ENCODE measurements at regions not wholly inside any gene's neighbourhood (a gene's known extent, or its start where the extent isn't known, plus 50 kb on each side); places are given as distances from the start of the nearest gene placed in this dataset.

- DNase-seq: no peak
These were observed 61.1 kb downstream of the SPATA31C2 start for GRCh38 chr9:88077071-88077617.

- DNase-seq: peak; percentile 52 to 64
These were observed 61.8 kb downstream of the SPATA31C2 start for GRCh38 chr9:88076286-88077070.

GRCh38 chr9:88075966-88076285 is 62.3 kb downstream of the SPATA31C2 start:
- DNase-seq: no peak

GRCh38 chr9:88075506-88075905 is 62.8 kb downstream of the SPATA31C2 start:
- no peak for DNase-seq

- no peak for DNase-seq
These were observed 63.3 kb downstream of the SPATA31C2 start for GRCh38 chr9:88074931-88075330.

- no peak for DNase-seq
These were observed 65.4 kb downstream of the SPATA31C2 start for GRCh38 chr9:88072831-88073375.

GRCh38 chr9:88071331-88071730 is 66.9 kb downstream of the SPATA31C2 start:
- DNase-seq: no peak

GRCh38 chr9:88065619-88066018 is 72.7 kb downstream of the SPATA31C2 start:
- DNase-seq: no peak

- no peak for DNase-seq
These were observed 73.7 kb downstream of the SPATA31C2 start for GRCh38 chr9:88064554-88064953.

- no peak for DNase-seq
These were observed 77.5 kb downstream of the SPATA31C2 start for GRCh38 chr9:88060746-88061145.

- no peak for DNase-seq
These were observed 78.8 kb downstream of the SPATA31C2 start for GRCh38 chr9:88059469-88059868.

GRCh38 chr9:88056876-88057275 is 81.4 kb downstream of the SPATA31C2 start:
- no peak for DNase-seq

GRCh38 chr9:88053856-88054501 is 79.6 kb upstream of the CDK20 start:
- no peak for DNase-seq

- no peak for DNase-seq
These were observed 78.1 kb upstream of the CDK20 start for GRCh38 chr9:88052321-88052965.

- no peak for DNase-seq
These were observed 76.8 kb upstream of the CDK20 start for GRCh38 chr9:88051138-88051537.

GRCh38 chr9:88049677-88050307 is 75.5 kb upstream of the CDK20 start:
- no peak for DNase-seq

- no peak for DNase-seq
These were observed 72.2 kb upstream of the CDK20 start for GRCh38 chr9:88046542-88046941.

GRCh38 chr9:88045686-88046085 is 71.4 kb upstream of the CDK20 start:
- no peak for DNase-seq

- DNase-seq: no peak
These were observed 69.9 kb upstream of the CDK20 start for GRCh38 chr9:88044200-88044599.

- no peak for DNase-seq
These were observed 69.3 kb upstream of the CDK20 start for GRCh38 chr9:88043647-88044046.

- DNase-seq: no peak
These were observed 67.1 kb upstream of the CDK20 start for GRCh38 chr9:88041447-88041846.

GRCh38 chr9:88037285-88037845 is 63.0 kb upstream of the CDK20 start:
- DNase-seq: no peak

- DNase-seq: no peak
These were observed 60.6 kb upstream of the CDK20 start for GRCh38 chr9:88034964-88035363.

Measured in activated T-cell treated with anti-CD3 and anti-CD28 coated beads, Interleukin-2, amount 50 U/mL, for 48 hours (primary cell).